BE2C (cell line): ENCODE measurements at regions not wholly inside any gene's neighbourhood (a gene's known extent, or its start where the extent isn't known, plus 50 kb on each side); places are given as distances from the start of the nearest gene placed in this dataset.

ENCODE experiments used
- DNase-seq: peaks from one replicate; pipeline ENCODE4 v3.0.0-alpha.2; 2020
- H3K27me3 ChIP-seq: fragments of 250-450 bp; sonication (Bioruptor Pico); 2 replicates; pipeline ENCODE4 v1.5.1; 2020; ENCODE audit warnings: mild to moderate bottlenecking
- H3K36me3 ChIP-seq: fragments of 250-450 bp; sonication (Bioruptor Pico); 2 replicates; pipeline ENCODE4 v1.5.1; 2020; ENCODE audit warnings: mild to moderate bottlenecking
- H3K4me1 ChIP-seq: fragments of 250-450 bp; sonication (Bioruptor Pico); 2 replicates; pipeline ENCODE4 v1.5.1; 2020
- H3K4me3 ChIP-seq: 2 replicates; pipeline ENCODE4 v1.5.1; 2011; ENCODE audit warnings: low read depth, low read length
- H3K9me3 ChIP-seq: fragments of 250-450 bp; sonication (Bioruptor Pico); 2 replicates; pipeline ENCODE4 v1.5.1; 2020
- CTCF ChIP-seq: IDR thresholded peaks from 2 replicates; pipeline ENCODE4 v1.5.1; 2012; ENCODE audit warnings: mild to moderate bottlenecking, low read depth, low read length

- Histone ChIP-seq H3K27me3 (no peaks in the 10 kb centered on the region), H3K4me3 (no peak overlapping the region), H3K9me3 (no peaks in the 10 kb centered on the region), H3K4me1 (no peaks in the 10 kb centered on the region), H3K36me3 (no peaks in the 10 kb centered on the region)
- DNase-seq, result no peak
- TF ChIP-seq CTCF, result no peak
Measured at GRCh38 chr13:71338070-71338469, 528.9 kb downstream of the DACH1 start.

- H3K27me3 ChIP-seq, result no peaks in the 10 kb centered on the region
- TF ChIP-seq CTCF, result no peak
- no peaks in the 10 kb centered on the region for H3K4me1 ChIP-seq
- no peak overlapping the region for H3K4me3 ChIP-seq
- H3K36me3 ChIP-seq, result no peaks in the 10 kb centered on the region
- no peaks in the 10 kb centered on the region for H3K9me3 ChIP-seq
- DNase-seq, result no peak
Measured at GRCh38 chr13:71327266-71327665, 539.7 kb downstream of the DACH1 start.

GRCh38 chr13:71325556-71325955, 541.4 kb downstream of the DACH1 start:
- no peak overlapping the region for H3K4me3 ChIP-seq
- H3K9me3 ChIP-seq, result 0 out of 2 replicates have a peak, but pooled peaks cover 1% of the 10 kb centered on the region
- no peaks in the 10 kb centered on the region for H3K36me3 ChIP-seq
- no peak for DNase-seq
- no peak for TF ChIP-seq CTCF
- H3K27me3 ChIP-seq, result no peaks in the 10 kb centered on the region
- no peaks in the 10 kb centered on the region for H3K4me1 ChIP-seq

- Histone ChIP-seq H3K9me3 (0 out of 2 replicates have a peak, but pooled peaks cover 3% of the 10 kb centered on the region), H3K4me3 (no peak overlapping the region), H3K36me3 (no peaks in the 10 kb centered on the region), H3K4me1 (peaks cover under 1% of the 10 kb centered on the region; the same call in 1 of the 2 replicates), H3K27me3 (no peaks in the 10 kb centered on the region)
- DNase-seq, result no peak
- no peak for TF ChIP-seq CTCF
Measured at GRCh38 chr13:71323266-71323665, 543.7 kb downstream of the DACH1 start.

- peak; percentile 41 for DNase-seq
- Histone ChIP-seq H3K27me3 (no peaks in the 10 kb centered on the region), H3K36me3 (no peaks in the 10 kb centered on the region), H3K4me3 (no peak overlapping the region), H3K4me1 (peaks cover 9% of the 10 kb centered on the region), H3K9me3 (0 out of 2 replicates have a peak, but pooled peaks cover 3% of the 10 kb centered on the region)
- peak; percentile 77 for TF ChIP-seq CTCF
Measured at GRCh38 chr13:71320452-71320851, 546.6 kb downstream of the DACH1 start.

- no peaks in the 10 kb centered on the region for H3K36me3 ChIP-seq
- H3K27me3 ChIP-seq, result no peaks in the 10 kb centered on the region
- TF ChIP-seq CTCF, result no peak
- no peak overlapping the region for H3K4me3 ChIP-seq
- 0 out of 2 replicates have a peak, but pooled peaks cover 3% of the 10 kb centered on the region for H3K9me3 ChIP-seq
- H3K4me1 ChIP-seq, result peaks cover 9% of the 10 kb centered on the region
- peak; percentile 15 for DNase-seq
Measured at GRCh38 chr13:71316792-71317363, 550.1 kb downstream of the DACH1 start.
